GM12865 (cell line): ENCODE measurements at regions not wholly inside any gene's neighbourhood (a gene's known extent, or its start where the extent isn't known, plus 50 kb on each side); places are given as distances from the start of the nearest gene placed in this dataset.
"Not testable (repeated sequence)": the region's sequence is repeated elsewhere in the genome, so short reads cannot be mapped to it uniquely, and the experiment has no call there.

Experiments
- DNase-seq: peaks from one replicate; pipeline ENCODE4 v3.0.0; 2010; ENCODE audit warnings: low read depth
- H3K4me3 ChIP-seq: 2 replicates; pipeline ENCODE4 v1.5.1; 2011; ENCODE audit warnings: mild to moderate bottlenecking, low read depth, low read length, control low read depth
- CTCF ChIP-seq: IDR thresholded peaks from 2 replicates; pipeline ENCODE4 v1.5.1; 2011; ENCODE audit warnings: low read length, control low read depth, low read depth, inconsistent platforms; ENCODE audit not compliant: insufficient read depth; ENCODE audit errors: missing control alignments

GRCh38 chr12:84480803-84481202, 431.8 kb downstream of the SLC6A15 start:
- TF ChIP-seq CTCF = no peak
- H3K4me3 ChIP-seq = no peak overlapping the region
- DNase-seq = no peak

GRCh38 chr12:84470361-84470760, 442.2 kb downstream of the SLC6A15 start:
- DNase-seq = no peak
- H3K4me3 ChIP-seq = no peak overlapping the region
- no peak for TF ChIP-seq CTCF

- no peak overlapping the region for H3K4me3 ChIP-seq
- TF ChIP-seq CTCF = no peak
- no peak for DNase-seq
These were observed 448.0 kb downstream of the SLC6A15 start for GRCh38 chr12:84464616-84465015.

- DNase-seq = no peak
- TF ChIP-seq CTCF = no peak
- H3K4me3 ChIP-seq = no peak overlapping the region
These were observed 448.7 kb downstream of the SLC6A15 start for GRCh38 chr12:84463741-84464495.

- H3K4me3 ChIP-seq = no peak overlapping the region
- TF ChIP-seq CTCF = no peak
- DNase-seq = no peak
These were observed 457.0 kb downstream of the SLC6A15 start for GRCh38 chr12:84455598-84455997.

- not testable (repeated sequence) for DNase-seq, H3K4me3 ChIP-seq
These were observed 466.1 kb downstream of the SLC6A15 start for GRCh38 chr12:84446478-84446877.

- H3K4me3 ChIP-seq = no peak overlapping the region
- no peak for TF ChIP-seq CTCF
- DNase-seq = no peak
These were observed 476.5 kb downstream of the SLC6A15 start for GRCh38 chr12:84436134-84436533.
